ENCODE measurements at regions not wholly inside any gene's neighbourhood (a gene's known extent, or its start where the extent isn't known, plus 50 kb on each side); places are given as distances from the start of the nearest gene placed in this dataset.

DNA sequence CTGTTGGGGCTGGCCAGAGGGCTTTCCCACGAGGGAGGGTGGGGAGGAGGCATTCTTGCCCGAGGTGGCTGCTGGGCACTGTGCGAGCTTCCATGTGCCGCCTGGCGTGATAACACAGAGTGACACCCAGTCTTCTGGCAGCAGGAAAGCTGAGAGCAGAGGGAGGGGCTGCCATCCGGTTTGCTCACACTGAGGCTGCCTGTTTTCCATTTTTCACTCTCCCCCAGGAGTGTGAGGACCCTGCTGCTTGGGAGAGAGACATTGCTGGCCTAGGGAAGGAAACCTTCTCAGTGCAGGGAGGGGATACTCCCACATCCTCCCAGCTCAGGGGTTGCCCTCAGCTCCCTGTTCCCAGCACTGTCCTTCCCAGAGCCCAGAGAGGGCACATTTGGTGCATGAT lies 73.1 kb downstream of the INHBB start:
- ChIA-PET POLR2A (interaction anchor here (0.6 kb wide), 1 partner anchor 465 kb away, joined by 3 read pairs; no protein-coding TSS in a partner anchor), CTCF (ENCODE audit: low intra/inter-chr PET ratio) (no interaction called here)
- H3K4me2 ChIP-seq (ENCODE audit: insufficient read depth, low read length): no peak overlapping the region
- peaks cover 4 to 42% of the 10 kb centered on the region in 2 experiments; a peak in 2 of 5 replicates for H3K27me3 ChIP-seq (ENCODE audit: control insufficient read depth in 2 of 2, insufficient read depth in 2 of 2, low read length in 2 of 2)
- H3K9me3 ChIP-seq (replicated peaks; ENCODE audit: control insufficient read depth, insufficient read depth, low read depth, low read length): no peaks in the 10 kb centered on the region
- DNase-seq (ENCODE audit: extremely low read depth in 1 of 4, low spot score in 3 of 4): no peak
- in situ Hi-C loops (cut with MboI): no loop called here
- no peak overlapping the region for H3K4me3 ChIP-seq
- H2AFZ ChIP-seq (ENCODE audit: low read depth, low read length): no peak overlapping the region
- BruUV-seq (replicated peaks): no TSS peak
- peaks cover 8% of the 10 kb centered on the region; the same call in 1 of the 2 replicates for H4K20me1 ChIP-seq (replicated peaks; ENCODE audit: control insufficient read depth, insufficient read depth, low read length)
- intact Hi-C loops (cut with micrococcal nuclease): no loop called here
- TF ChIP-seq RNF2 (IDR thresholded peaks at IDR 0.05): no peak
- no peak for TF ChIP-seq CHD4 (IDR thresholded peaks at IDR 0.05; ENCODE audit: insufficient read depth, insufficient replicate concordance, low read depth, low read length, poor library complexity, severe bottlenecking)
- TF ChIP-seq, protein P1, sequence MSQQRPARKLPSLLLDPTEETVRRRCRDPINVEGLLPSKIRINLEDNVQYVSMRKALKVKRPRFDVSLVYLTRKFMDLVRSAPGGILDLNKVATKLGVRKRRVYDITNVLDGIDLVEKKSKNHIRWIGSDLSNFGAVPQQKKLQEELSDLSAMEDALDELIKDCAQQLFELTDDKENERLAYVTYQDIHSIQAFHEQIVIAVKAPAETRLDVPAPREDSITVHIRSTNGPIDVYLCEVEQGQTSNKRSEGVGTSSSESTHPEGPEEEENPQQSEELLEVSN (IDR thresholded peaks at IDR 0.05; ENCODE audit: borderline replicate concordance in 1 of 2, extremely low read depth in 1 of 2, insufficient read depth in 1 of 2, insufficient read length in 1 of 2, low read depth in 1 of 2, low read length in 1 of 2, poor library complexity in 1 of 2, severe bottlenecking in 1 of 2): no peak
- TF ChIP-seq NFYB (IDR thresholded peaks at IDR 0.05; ENCODE audit: extremely low read depth, insufficient read length): no peak
- TF ChIP-seq, protein P2, sequence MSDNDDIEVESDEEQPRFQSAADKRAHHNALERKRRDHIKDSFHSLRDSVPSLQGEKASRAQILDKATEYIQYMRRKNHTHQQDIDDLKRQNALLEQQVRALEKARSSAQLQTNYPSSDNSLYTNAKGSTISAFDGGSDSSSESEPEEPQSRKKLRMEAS (CRISPR knock-in tag; IDR thresholded peaks at IDR 0.05): no peak
- TF ChIP-seq ZNF586 (CRISPR knock-in tag; conservative IDR thresholded peaks at IDR 0.05): no peak
- TF ChIP-seq CBX8 (IDR thresholded peaks at IDR 0.05; ENCODE audit: borderline replicate concordance, extremely low read depth, low read depth, low read length, poor library complexity, severe bottlenecking): no peak
- no peak for TF ChIP-seq TAF15 (IDR thresholded peaks at IDR 0.05; ENCODE audit: low read depth, low read length)
- TF ChIP-seq, protein P3, sequence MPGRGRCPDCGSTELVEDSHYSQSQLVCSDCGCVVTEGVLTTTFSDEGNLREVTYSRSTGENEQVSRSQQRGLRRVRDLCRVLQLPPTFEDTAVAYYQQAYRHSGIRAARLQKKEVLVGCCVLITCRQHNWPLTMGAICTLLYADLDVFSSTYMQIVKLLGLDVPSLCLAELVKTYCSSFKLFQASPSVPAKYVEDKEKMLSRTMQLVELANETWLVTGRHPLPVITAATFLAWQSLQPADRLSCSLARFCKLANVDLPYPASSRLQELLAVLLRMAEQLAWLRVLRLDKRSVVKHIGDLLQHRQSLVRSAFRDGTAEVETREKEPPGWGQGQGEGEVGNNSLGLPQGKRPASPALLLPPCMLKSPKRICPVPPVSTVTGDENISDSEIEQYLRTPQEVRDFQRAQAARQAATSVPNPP (IDR thresholded peaks at IDR 0.05; ENCODE audit: borderline replicate concordance, insufficient read depth, insufficient read length): no peak
- H3K9ac ChIP-seq (ENCODE audit: insufficient read depth in 1 of 2, low read depth in 2 of 2, low read length in 2 of 2): no peak overlapping the region
- WGBS (ENCODE audit: insufficient coverage, low coverage, missing lambda C conversion rate): 0% methylated on average over 4 of the region's 6 CpGs
- no peak overlapping the region for H3K27ac ChIP-seq (ENCODE audit: extremely low read depth, low read depth, low read length)
- ATAC-seq: no peak
- no peak for FAIRE-seq
- no peaks in the 10 kb centered on the region for H3K4me1 ChIP-seq (replicated peaks in 1 of 2; ENCODE audit: control insufficient read depth in 2 of 2, insufficient read depth in 2 of 2, low read length in 2 of 2)
- no peaks in the 10 kb centered on the region for H3K36me3 ChIP-seq (ENCODE audit: control insufficient read depth, insufficient read depth, low read length)
- no peaks in the 10 kb centered on the region for H3K9me1 ChIP-seq (ENCODE audit: control insufficient read depth, insufficient read depth, low read length)
- no peaks in the 10 kb centered on the region for H3K79me2 ChIP-seq (ENCODE audit: control insufficient read depth, insufficient read depth, low read length)
